HUES6 (cell line): ENCODE measurements at regions not wholly inside any gene's neighbourhood (a gene's known extent, or its start where the extent isn't known, plus 50 kb on each side); places are given as distances from the start of the nearest gene placed in this dataset.

ENCODE experiments used
- H3K27ac ChIP-seq: 2 replicates; pipeline ENCODE4 v1.7.0; 2013; ENCODE audit warnings: low read depth, mild to moderate bottlenecking, low read length, inconsistent platforms
- H3K27me3 ChIP-seq: 2 replicates; pipeline ENCODE4 v1.6.1; 2013; ENCODE audit warnings: low read length; ENCODE audit not compliant: control insufficient read depth, insufficient read depth
- H3K36me3 ChIP-seq: 2 replicates; pipeline ENCODE4 v1.6.1; 2013; ENCODE audit warnings: low read length; ENCODE audit not compliant: control insufficient read depth, insufficient read depth
- H3K4me1 ChIP-seq: 2 replicates; pipeline ENCODE4 v1.6.1; 2013; ENCODE audit warnings: low read length; ENCODE audit not compliant: control insufficient read depth, insufficient read depth
- H3K4me3 ChIP-seq: 2 replicates; pipeline ENCODE4 v1.5.1; 2013; ENCODE audit warnings: low read depth, low read length
- H3K9ac ChIP-seq: one replicate; pipeline ENCODE4 v1.6.1; 2013; ENCODE audit warnings: mild to moderate bottlenecking, low read length
- H3K9me3 ChIP-seq: 2 replicates; pipeline ENCODE4 v1.6.1; 2013; ENCODE audit warnings: low read depth, low read length; ENCODE audit not compliant: control insufficient read depth, insufficient read depth

GRCh38 chr11:30811226-30811755 lies 225.1 kb upstream of the MPPED2 start:
- H3K27ac ChIP-seq = no peak overlapping the region
- no peaks in the 10 kb centered on the region for H3K9me3 ChIP-seq
- no peaks in the 10 kb centered on the region for H3K4me1 ChIP-seq
- no peaks in the 10 kb centered on the region for H3K36me3 ChIP-seq
- no peak overlapping the region for H3K9ac ChIP-seq
- H3K4me3 ChIP-seq = no peak overlapping the region
- H3K27me3 ChIP-seq = no peaks in the 10 kb centered on the region

GRCh38 chr11:30810116-30810515 lies 224.0 kb upstream of the MPPED2 start:
- Histone ChIP-seq H3K4me3 (no peak overlapping the region), H3K27ac (no peak overlapping the region), H3K9ac (no peak overlapping the region), H3K27me3 (no peaks in the 10 kb centered on the region), H3K36me3 (no peaks in the 10 kb centered on the region), H3K9me3 (no peaks in the 10 kb centered on the region), H3K4me1 (no peaks in the 10 kb centered on the region)

- Histone ChIP-seq H3K4me1 (no peaks in the 10 kb centered on the region), H3K27ac (no peak overlapping the region), H3K4me3 (no peak overlapping the region), H3K36me3 (no peaks in the 10 kb centered on the region), H3K27me3 (no peaks in the 10 kb centered on the region), H3K9ac (no peak overlapping the region), H3K9me3 (no peaks in the 10 kb centered on the region)
Observed at GRCh38 chr11:30801357-30801756, 215.2 kb upstream of the MPPED2 start.

GRCh38 chr11:30800904-30801303 lies 214.8 kb upstream of the MPPED2 start:
- Histone ChIP-seq H3K36me3 (no peaks in the 10 kb centered on the region), H3K4me3 (no peak overlapping the region), H3K9me3 (no peaks in the 10 kb centered on the region), H3K27ac (no peak overlapping the region), H3K27me3 (no peaks in the 10 kb centered on the region; the same call in 1 of the 2 replicates), H3K4me1 (no peaks in the 10 kb centered on the region), H3K9ac (no peak overlapping the region)

- Histone ChIP-seq H3K27me3 (no peaks in the 10 kb centered on the region; the same call in 1 of the 2 replicates), H3K9me3 (no peaks in the 10 kb centered on the region), H3K36me3 (no peaks in the 10 kb centered on the region), H3K27ac (no peak overlapping the region), H3K4me3 (no peak overlapping the region), H3K9ac (no peak overlapping the region), H3K4me1 (no peaks in the 10 kb centered on the region)
Observed at GRCh38 chr11:30798547-30799236, 212.5 kb upstream of the MPPED2 start.

GRCh38 chr11:30789270-30789669 lies 203.1 kb upstream of the MPPED2 start:
- Histone ChIP-seq H3K27me3 (no peaks in the 10 kb centered on the region), H3K36me3 (no peaks in the 10 kb centered on the region), H3K4me1 (no peaks in the 10 kb centered on the region), H3K27ac (no peak overlapping the region), H3K4me3 (no peak overlapping the region), H3K9ac (no peak overlapping the region), H3K9me3 (no peaks in the 10 kb centered on the region)

- no peaks in the 10 kb centered on the region for H3K36me3 ChIP-seq
- no peaks in the 10 kb centered on the region for H3K4me1 ChIP-seq
- no peak overlapping the region for H3K9ac ChIP-seq
- no peaks in the 10 kb centered on the region for H3K27me3 ChIP-seq
- H3K4me3 ChIP-seq = no peak overlapping the region
- H3K9me3 ChIP-seq = no peaks in the 10 kb centered on the region
- no peak overlapping the region for H3K27ac ChIP-seq
Observed at GRCh38 chr11:30788849-30789248, 202.7 kb upstream of the MPPED2 start.

GRCh38 chr11:30786256-30787110 lies 200.3 kb upstream of the MPPED2 start:
- Histone ChIP-seq H3K27ac (no peak overlapping the region), H3K4me1 (no peaks in the 10 kb centered on the region), H3K36me3 (no peaks in the 10 kb centered on the region), H3K9ac (no peak overlapping the region), H3K4me3 (no peak overlapping the region), H3K27me3 (no peaks in the 10 kb centered on the region), H3K9me3 (no peaks in the 10 kb centered on the region)

- H3K9me3 ChIP-seq = no peaks in the 10 kb centered on the region
- no peaks in the 10 kb centered on the region for H3K36me3 ChIP-seq
- no peaks in the 10 kb centered on the region for H3K27me3 ChIP-seq
- H3K4me1 ChIP-seq = peaks cover 12% of the 10 kb centered on the region
- no peak overlapping the region for H3K27ac ChIP-seq
- H3K4me3 ChIP-seq = no peak overlapping the region
- no peak overlapping the region for H3K9ac ChIP-seq
Observed at GRCh38 chr11:30778596-30778995, 192.4 kb upstream of the MPPED2 start.

GRCh38 chr11:30775233-30775522 lies 189.0 kb upstream of the MPPED2 start:
- peaks cover 12% of the 10 kb centered on the region for H3K4me1 ChIP-seq
- no peaks in the 10 kb centered on the region for H3K9me3 ChIP-seq
- H3K9ac ChIP-seq = no peak overlapping the region
- H3K4me3 ChIP-seq = no peak overlapping the region
- H3K36me3 ChIP-seq = no peaks in the 10 kb centered on the region
- H3K27ac ChIP-seq = no peak overlapping the region
- no peaks in the 10 kb centered on the region for H3K27me3 ChIP-seq

- H3K36me3 ChIP-seq = no peaks in the 10 kb centered on the region
- H3K27me3 ChIP-seq = no peaks in the 10 kb centered on the region
- H3K9ac ChIP-seq = no peak overlapping the region
- H3K27ac ChIP-seq = no peak overlapping the region
- H3K4me1 ChIP-seq = peaks cover 12% of the 10 kb centered on the region
- no peaks in the 10 kb centered on the region for H3K9me3 ChIP-seq
- H3K4me3 ChIP-seq = no peak overlapping the region
Observed at GRCh38 chr11:30774496-30775232, 188.5 kb upstream of the MPPED2 start.
